ENCODE measurements at regions not wholly inside any gene's neighbourhood (a gene's known extent, or its start where the extent isn't known, plus 50 kb on each side); places are given as distances from the start of the nearest gene placed in this dataset.
"Not testable (repeated sequence)": the region's sequence is repeated elsewhere in the genome, so short reads cannot be mapped to it uniquely, and the experiment has no call there.

DNA sequence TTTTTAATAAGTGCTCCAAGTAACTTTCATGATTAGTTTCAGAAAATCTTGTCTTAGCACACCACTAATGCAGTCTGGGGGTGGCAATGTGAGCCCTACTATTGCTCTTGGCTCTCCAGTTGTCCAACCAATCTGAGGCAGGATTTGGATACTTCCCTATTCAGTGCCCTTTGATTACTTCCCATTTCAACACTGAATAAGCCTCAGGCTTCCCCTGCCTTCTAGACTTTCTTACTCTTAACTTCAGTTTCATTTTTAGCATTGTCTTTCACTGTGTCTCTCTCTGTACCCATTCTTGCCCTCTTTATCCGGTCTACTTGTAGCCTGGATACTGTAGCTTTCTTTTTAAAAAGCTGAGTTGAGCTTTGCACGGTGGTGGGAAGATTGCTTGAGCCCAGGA is 186.1 kb downstream of the C9orf152 start:
- Mint-ChIP-seq H3K4me1 (peaks cover 4% of the 10 kb centered on the region), H3K36me3 (no peaks in the 10 kb centered on the region), H3K27ac (no peak overlapping the region), H3K4me3 (no peak overlapping the region), H3K27me3 (ENCODE audit: low read depth) (no peaks in the 10 kb centered on the region; the same call in 1 of the 2 replicates), H3K9me3 (0 out of 2 replicates have a peak, but pooled peaks cover 3% of the 10 kb centered on the region)
- POLR2A ChIA-PET, result interaction anchor here (0.6 kb wide), 1 partner anchor 51 kb away, joined by 4 read pairs; no protein-coding TSS in a partner anchor
- CTCF ChIA-PET, result no interaction called here
- DNase-seq (ENCODE audit: low spot score), result no peak
- no peak for TF ChIP-seq NR3C1 (CRISPR knock-in tag; conservative IDR thresholded peaks at IDR 0.05; ENCODE audit: low read depth)
- no peak for TF ChIP-seq KAT7 (CRISPR knock-in tag; IDR thresholded peaks at IDR 0.05; ENCODE audit: borderline replicate concordance)
- no peak for TF ChIP-seq NFYB (CRISPR knock-in tag; conservative IDR thresholded peaks at IDR 0.05; ENCODE audit: low read depth)
- TF ChIP-seq NR2C2 (CRISPR knock-in tag; IDR thresholded peaks at IDR 0.05), result no peak
- no peak for TF ChIP-seq CREB1 (CRISPR knock-in tag; IDR thresholded peaks at IDR 0.05)
- TF ChIP-seq FOXK1 (CRISPR knock-in tag; IDR thresholded peaks at IDR 0.05), result no peak
- TF ChIP-seq ZNF121 (CRISPR knock-in tag; IDR thresholded peaks at IDR 0.05), result no peak
- no peak for TF ChIP-seq ESRRA (CRISPR knock-in tag; IDR thresholded peaks at IDR 0.05; ENCODE audit: borderline replicate concordance)
- TF ChIP-seq, protein P1, sequence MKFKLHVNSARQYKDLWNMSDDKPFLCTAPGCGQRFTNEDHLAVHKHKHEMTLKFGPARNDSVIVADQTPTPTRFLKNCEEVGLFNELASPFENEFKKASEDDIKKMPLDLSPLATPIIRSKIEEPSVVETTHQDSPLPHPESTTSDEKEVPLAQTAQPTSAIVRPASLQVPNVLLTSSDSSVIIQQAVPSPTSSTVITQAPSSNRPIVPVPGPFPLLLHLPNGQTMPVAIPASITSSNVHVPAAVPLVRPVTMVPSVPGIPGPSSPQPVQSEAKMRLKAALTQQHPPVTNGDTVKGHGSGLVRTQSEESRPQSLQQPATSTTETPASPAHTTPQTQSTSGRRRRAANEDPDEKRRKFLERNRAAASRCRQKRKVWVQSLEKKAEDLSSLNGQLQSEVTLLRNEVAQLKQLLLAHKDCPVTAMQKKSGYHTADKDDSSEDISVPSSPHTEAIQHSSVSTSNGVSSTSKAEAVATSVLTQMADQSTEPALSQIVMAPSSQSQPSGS (CRISPR knock-in tag; IDR thresholded peaks at IDR 0.05; ENCODE audit: borderline replicate concordance, low read depth), result no peak
- TF ChIP-seq SMAD4 (CRISPR knock-in tag; IDR thresholded peaks at IDR 0.05), result no peak
- TF ChIP-seq, protein P2, sequence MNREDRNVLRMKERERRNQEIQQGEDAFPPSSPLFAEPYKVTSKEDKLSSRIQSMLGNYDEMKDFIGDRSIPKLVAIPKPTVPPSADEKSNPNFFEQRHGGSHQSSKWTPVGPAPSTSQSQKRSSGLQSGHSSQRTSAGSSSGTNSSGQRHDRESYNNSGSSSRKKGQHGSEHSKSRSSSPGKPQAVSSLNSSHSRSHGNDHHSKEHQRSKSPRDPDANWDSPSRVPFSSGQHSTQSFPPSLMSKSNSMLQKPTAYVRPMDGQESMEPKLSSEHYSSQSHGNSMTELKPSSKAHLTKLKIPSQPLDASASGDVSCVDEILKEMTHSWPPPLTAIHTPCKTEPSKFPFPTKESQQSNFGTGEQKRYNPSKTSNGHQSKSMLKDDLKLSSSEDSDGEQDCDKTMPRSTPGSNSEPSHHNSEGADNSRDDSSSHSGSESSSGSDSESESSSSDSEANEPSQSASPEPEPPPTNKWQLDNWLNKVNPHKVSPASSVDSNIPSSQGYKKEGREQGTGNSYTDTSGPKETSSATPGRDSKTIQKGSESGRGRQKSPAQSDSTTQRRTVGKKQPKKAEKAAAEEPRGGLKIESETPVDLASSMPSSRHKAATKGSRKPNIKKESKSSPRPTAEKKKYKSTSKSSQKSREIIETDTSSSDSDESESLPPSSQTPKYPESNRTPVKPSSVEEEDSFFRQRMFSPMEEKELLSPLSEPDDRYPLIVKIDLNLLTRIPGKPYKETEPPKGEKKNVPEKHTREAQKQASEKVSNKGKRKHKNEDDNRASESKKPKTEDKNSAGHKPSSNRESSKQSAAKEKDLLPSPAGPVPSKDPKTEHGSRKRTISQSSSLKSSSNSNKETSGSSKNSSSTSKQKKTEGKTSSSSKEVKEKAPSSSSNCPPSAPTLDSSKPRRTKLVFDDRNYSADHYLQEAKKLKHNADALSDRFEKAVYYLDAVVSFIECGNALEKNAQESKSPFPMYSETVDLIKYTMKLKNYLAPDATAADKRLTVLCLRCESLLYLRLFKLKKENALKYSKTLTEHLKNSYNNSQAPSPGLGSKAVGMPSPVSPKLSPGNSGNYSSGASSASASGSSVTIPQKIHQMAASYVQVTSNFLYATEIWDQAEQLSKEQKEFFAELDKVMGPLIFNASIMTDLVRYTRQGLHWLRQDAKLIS (CRISPR knock-in tag; IDR thresholded peaks at IDR 0.05; ENCODE audit: borderline replicate concordance), result no peak
- no peak for TF ChIP-seq TEAD4 (CRISPR knock-in tag; IDR thresholded peaks at IDR 0.05)
- ATAC-seq, result no peak

DNA sequence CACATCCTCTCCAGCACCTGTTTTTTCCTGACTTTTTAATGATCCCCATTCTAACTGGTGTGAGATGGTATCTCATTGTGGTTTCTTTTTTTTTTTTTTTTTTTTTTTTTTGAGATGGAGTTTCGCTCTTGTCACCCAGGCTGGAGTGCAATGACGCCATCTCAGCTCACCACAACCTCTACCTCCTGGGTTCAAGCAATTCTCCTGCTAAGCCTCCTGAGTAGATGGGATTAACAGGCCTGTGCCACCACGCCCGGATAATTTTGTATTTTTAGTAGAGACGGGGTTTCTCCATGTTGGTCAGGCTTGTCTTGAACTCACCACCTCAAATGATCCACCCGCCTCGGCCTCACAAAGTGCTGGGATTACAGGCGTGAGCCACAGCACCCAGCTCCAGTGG is 184.7 kb downstream of the C9orf152 start:
- DNase-seq (ENCODE audit: low spot score); CTCF ChIA-PET; ATAC-seq; H3K9me3 Mint-ChIP-seq; H3K4me3 Mint-ChIP-seq; H3K27ac Mint-ChIP-seq; H3K36me3 Mint-ChIP-seq; POLR2A ChIA-PET; H3K27me3 Mint-ChIP-seq (ENCODE audit: low read depth): not testable (repeated sequence)
- H3K4me1 Mint-ChIP-seq, result peaks cover 17% of the 10 kb centered on the region

GRCh38 chr9:110025551-110026170 is 182.3 kb downstream of the C9orf152 start:
- Mint-ChIP-seq H3K9me3 (0 out of 2 replicates have a peak, but pooled peaks cover 3% of the 10 kb centered on the region), H3K27me3 (ENCODE audit: low read depth) (no peaks in the 10 kb centered on the region; the same call in 1 of the 2 replicates)

More at GRCh38 chr9:110025551-110026170, 182.3 kb downstream of the C9orf152 start:
- ATAC-seq, result no peak
- Mint-ChIP-seq H3K4me3 (no peak overlapping the region), H3K4me1 (peaks cover 32% of the 10 kb centered on the region), H3K27ac (no peak overlapping the region), H3K36me3 (no peaks in the 10 kb centered on the region)
- no peak for DNase-seq (ENCODE audit: low spot score)
- TF ChIP-seq ZNF396 (CRISPR knock-in tag; IDR thresholded peaks at IDR 0.05; ENCODE audit: borderline replicate concordance), result no peak
- TF ChIP-seq, protein P3, sequence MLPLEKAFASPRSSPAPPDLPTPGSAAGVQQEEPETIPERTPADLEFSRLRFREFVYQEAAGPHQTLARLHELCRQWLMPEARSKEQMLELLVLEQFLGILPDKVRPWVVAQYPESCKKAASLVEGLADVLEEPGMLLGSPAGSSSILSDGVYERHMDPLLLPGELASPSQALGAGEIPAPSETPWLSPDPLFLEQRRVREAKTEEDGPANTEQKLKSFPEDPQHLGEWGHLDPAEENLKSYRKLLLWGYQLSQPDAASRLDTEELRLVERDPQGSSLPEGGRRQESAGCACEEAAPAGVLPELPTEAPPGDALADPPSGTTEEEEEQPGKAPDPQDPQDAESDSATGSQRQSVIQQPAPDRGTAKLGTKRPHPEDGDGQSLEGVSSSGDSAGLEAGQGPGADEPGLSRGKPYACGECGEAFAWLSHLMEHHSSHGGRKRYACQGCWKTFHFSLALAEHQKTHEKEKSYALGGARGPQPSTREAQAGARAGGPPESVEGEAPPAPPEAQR (CRISPR knock-in tag; IDR thresholded peaks at IDR 0.05), result no peak
- no peak for TF ChIP-seq E2F5 (CRISPR knock-in tag; IDR thresholded peaks at IDR 0.05)
- TF ChIP-seq, protein P4, sequence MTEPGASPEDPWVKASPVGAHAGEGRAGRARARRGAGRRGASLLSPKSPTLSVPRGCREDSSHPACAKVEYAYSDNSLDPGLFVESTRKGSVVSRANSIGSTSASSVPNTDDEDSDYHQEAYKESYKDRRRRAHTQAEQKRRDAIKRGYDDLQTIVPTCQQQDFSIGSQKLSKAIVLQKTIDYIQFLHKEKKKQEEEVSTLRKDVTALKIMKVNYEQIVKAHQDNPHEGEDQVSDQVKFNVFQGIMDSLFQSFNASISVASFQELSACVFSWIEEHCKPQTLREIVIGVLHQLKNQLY (CRISPR knock-in tag; IDR thresholded peaks at IDR 0.05), result no peak
- no peak for TF ChIP-seq ZNF671 (CRISPR knock-in tag; IDR thresholded peaks at IDR 0.05)
- TF ChIP-seq ZNF423 (CRISPR knock-in tag; IDR thresholded peaks at IDR 0.05), result no peak
- TF ChIP-seq ZNF121 (CRISPR knock-in tag; IDR thresholded peaks at IDR 0.05), result no peak
- TF ChIP-seq, protein P5, sequence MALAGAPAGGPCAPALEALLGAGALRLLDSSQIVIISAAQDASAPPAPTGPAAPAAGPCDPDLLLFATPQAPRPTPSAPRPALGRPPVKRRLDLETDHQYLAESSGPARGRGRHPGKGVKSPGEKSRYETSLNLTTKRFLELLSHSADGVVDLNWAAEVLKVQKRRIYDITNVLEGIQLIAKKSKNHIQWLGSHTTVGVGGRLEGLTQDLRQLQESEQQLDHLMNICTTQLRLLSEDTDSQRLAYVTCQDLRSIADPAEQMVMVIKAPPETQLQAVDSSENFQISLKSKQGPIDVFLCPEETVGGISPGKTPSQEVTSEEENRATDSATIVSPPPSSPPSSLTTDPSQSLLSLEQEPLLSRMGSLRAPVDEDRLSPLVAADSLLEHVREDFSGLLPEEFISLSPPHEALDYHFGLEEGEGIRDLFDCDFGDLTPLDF (CRISPR knock-in tag; IDR thresholded peaks at IDR 0.05), result no peak
- ChIA-PET POLR2A (no interaction called here), CTCF (no interaction called here)

Data from WTC11 (cell line).